Adrenal gland (tissue), 5 donors: ENCODE measurements at regions not wholly inside any gene's neighbourhood (a gene's known extent, or its start where the extent isn't known, plus 50 kb on each side); places are given as distances from the start of the nearest gene placed in this dataset.

Experiments
- CTCF ChIP-seq, 6 experiments: fragments of 450-650 bp in 4 of 6; fragments of 200-600 bp in 2 of 6; sonication (generic) in 1 of 6; IDR thresholded peaks; 1 replicate in 5 of 6; 2 replicates in 1 of 6; pipeline versions ENCODE4 v1.5.1 to v1.8.0; 2016 to 2021; ENCODE audit warnings: antibody characterized with exemption in 6 of 6, mild to moderate bottlenecking in 2 of 6, moderate library complexity in 1 of 6
- POLR2A ChIP-seq, 2 donors: fragments of 450-650 bp; IDR thresholded peaks; one replicate each; pipeline ENCODE4 v1.6.1; 2017; ENCODE audit warnings: antibody characterized with exemption in 2 of 2, mild to moderate bottlenecking in 2 of 2, moderate library complexity in 1 of 2
- donor health status: DM: no; HTN: no; CAD: no.

- no peak for TF ChIP-seq CTCF (IDR thresholded peaks at IDR 0.05)
- no peak for TF ChIP-seq POLR2A (IDR thresholded peaks at IDR 0.05)
Measured at GRCh38 chr3:30282154-30282696, 324.2 kb upstream of the TGFBR2 start.
